ENCODE measurements at regions not wholly inside any gene's neighbourhood (a gene's known extent, or its start where the extent isn't known, plus 50 kb on each side); places are given as distances from the start of the nearest gene placed in this dataset.
A peak's percentile ranks its signal among the peaks of the same experiment; 100 is the strongest.
"Not testable (repeated sequence)": the region's sequence is repeated elsewhere in the genome, so short reads cannot be mapped to it uniquely, and the experiment has no call there.

- DNase-seq = not testable (repeated sequence)
Observed at GRCh38 chr15:20234006-20234540, 307.5 kb downstream of the GOLGA6L6 start.

DNA sequence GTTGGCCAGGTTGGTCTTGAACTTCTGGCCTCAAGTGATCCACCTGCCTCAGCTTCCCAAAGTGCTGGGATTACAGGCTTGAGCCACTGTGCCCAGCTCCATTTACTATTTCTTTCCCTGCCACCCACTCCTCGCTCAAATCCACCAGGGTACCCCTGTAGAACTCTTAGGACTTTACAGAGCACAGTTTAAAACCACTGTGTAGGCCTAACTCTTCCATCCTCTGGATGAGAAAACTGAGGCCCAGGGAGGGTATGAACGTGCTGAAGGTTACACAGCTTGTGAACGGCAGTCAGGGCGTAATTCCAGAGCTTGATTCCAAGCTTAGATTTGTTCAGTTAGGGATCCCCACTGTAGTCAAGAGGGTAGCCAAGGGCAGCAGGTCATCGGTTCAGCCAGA, 309.1 kb downstream of the GOLGA6L6 start:
- not testable (repeated sequence) for DNase-seq

- DNase-seq = not testable (repeated sequence)
Observed at GRCh38 chr15:20230656-20231055, 310.9 kb downstream of the GOLGA6L6 start.

GRCh38 chr15:20228791-20229190, 312.8 kb downstream of the GOLGA6L6 start:
- not testable (repeated sequence) for DNase-seq

- DNase-seq = not testable (repeated sequence)
Observed at GRCh38 chr15:20227119-20227853, 314.3 kb downstream of the GOLGA6L6 start.

DNA sequence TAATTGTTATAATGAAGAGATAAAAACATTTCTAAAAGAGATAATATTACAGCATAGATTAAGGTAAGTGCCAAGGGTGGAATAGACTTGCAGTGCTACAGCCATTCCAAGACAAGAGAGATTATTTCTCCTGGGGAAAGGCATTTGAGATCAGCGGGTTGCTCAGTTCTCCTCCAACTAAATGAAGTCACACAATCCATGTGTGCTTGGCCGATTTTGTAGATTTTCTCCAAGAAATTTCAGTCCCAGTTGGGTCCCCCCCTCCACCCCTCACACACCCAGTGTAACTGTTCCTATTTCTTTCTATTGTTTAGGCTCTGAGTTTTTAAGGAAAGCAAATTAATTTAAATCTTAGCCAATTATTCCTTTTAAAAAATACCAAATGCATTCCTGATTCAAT, 315.1 kb downstream of the GOLGA6L6 start:
- DNase-seq = not testable (repeated sequence)

DNA sequence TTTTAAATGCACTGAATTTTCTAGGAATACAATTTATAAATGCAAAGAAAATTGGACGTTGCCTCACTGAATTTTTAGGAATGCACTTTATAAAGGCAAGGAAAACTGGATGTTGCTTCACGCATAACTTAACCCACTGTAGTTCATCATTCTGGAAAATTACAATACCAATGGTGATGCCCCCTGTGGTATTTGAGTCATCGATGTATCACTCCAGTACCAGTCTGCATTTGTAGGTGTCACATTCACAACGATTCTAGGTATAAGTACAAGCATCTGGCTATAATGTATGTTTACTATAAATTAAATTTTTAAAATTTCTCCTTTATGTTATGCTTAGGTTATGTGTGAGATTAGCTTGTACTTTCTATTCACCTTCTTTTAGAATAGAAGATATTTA, 320.5 kb downstream of the GOLGA6L6 start:
- not testable (repeated sequence) for DNase-seq

DNA sequence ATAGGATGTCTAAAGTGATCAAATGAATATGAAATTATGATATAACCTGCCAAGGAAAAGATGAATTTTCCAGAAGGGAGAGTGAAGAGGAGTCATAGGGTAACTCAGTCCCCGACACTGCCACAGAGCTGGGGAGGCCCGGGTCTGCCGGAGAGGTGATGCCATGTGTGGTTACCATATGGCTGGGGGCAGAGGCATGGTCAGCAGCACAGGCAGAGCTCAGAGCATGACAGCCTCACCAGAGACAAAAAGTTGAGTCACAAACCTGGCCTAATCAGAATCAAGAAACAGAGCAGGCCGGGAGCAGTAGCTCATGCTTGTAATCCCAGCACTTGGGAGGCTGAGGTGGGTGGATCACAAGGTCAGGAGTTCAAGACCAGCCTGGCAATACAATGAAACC, 322.4 kb downstream of the GOLGA6L6 start:
- not testable (repeated sequence) for DNase-seq

DNA sequence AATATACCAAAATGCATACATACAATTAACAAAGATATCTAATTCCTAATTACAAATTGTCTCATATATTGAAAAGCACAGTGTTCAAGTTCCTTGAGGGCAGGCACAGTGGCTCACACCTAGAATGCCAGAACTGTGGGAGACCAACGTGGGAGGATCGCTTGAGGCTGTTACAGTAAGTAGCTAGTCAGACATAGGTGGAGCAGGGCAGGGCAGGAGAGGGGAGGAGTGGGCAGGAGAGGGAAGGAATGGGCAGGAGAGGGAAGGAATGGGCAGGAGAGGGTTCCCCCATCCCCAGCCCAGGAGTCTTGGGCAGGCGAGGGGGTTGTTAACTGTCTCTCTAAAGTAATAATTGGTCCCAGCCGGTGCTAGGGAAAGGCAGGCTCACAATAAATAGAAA, 325.9 kb downstream of the GOLGA6L6 start:
- not testable (repeated sequence) for DNase-seq

GRCh38 chr15:20214101-20214500, 327.5 kb downstream of the GOLGA6L6 start:
- not testable (repeated sequence) for DNase-seq

- DNase-seq = not testable (repeated sequence)
Observed at GRCh38 chr15:20211508-20211907, 330.1 kb downstream of the GOLGA6L6 start.

- not testable (repeated sequence) for DNase-seq
Observed at GRCh38 chr15:20209973-20210372, 331.6 kb downstream of the GOLGA6L6 start.

DNA sequence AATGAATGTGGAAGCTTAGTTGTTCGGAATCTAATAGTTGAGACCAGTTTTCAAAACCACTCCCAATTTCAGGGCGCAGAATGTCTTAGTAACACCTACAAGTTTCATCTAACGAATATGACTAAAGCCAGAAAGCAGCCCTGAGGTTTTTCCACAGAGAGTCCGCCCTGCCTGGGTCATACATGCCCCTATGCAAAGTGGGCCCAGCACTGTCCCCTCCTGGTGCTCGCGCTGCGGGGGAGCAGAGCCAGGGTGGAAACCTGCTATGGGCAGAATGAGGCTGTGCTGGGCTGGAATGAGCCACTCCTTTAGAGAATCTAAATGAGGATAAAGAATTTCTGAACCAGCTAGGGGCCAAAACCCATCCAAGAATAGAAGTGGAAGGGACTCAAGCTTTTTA, 334.0 kb downstream of the GOLGA6L6 start:
- not testable (repeated sequence) for DNase-seq

GRCh38 chr15:20207198-20207597, 334.4 kb downstream of the GOLGA6L6 start:
- DNase-seq = not testable (repeated sequence)

GRCh38 chr15:20204177-20204866, 337.3 kb downstream of the GOLGA6L6 start:
- not testable (repeated sequence) for DNase-seq

- not testable (repeated sequence) for DNase-seq
Observed at GRCh38 chr15:20203649-20204150, 337.9 kb downstream of the GOLGA6L6 start.

- DNase-seq = not testable (repeated sequence)
Observed at GRCh38 chr15:20194591-20195198, 346.9 kb downstream of the GOLGA6L6 start.

GRCh38 chr15:20192982-20193929, 348.3 kb downstream of the GOLGA6L6 start:
- DNase-seq = peak; percentile 3

GRCh38 chr15:20191508-20192125, 350.0 kb downstream of the GOLGA6L6 start:
- not testable (repeated sequence) for DNase-seq

DNA sequence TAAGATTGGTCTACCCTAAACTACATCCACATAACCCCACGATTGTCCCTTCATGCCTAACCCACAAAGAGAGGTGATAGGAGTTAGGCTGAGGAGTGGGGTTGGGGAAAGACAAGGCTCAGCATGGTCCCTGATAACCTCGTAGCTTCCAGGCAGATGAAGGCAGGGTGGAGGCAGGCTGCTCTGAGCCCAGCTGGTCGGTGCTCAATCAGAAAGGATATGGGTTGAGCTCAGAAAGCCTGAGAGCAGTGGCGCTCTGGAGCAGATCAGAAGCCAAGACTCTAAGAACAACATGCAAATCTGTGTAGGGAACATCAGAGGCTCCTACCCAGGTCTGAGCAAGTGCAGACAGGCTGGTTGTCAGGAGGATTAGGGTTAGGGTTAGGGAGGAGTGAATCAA, 353.0 kb downstream of the GOLGA6L6 start:
- DNase-seq = not testable (repeated sequence)
